ENCODE measurements at regions not wholly inside any gene's neighbourhood (a gene's known extent, or its start where the extent isn't known, plus 50 kb on each side); places are given as distances from the start of the nearest gene placed in this dataset.

DNA sequence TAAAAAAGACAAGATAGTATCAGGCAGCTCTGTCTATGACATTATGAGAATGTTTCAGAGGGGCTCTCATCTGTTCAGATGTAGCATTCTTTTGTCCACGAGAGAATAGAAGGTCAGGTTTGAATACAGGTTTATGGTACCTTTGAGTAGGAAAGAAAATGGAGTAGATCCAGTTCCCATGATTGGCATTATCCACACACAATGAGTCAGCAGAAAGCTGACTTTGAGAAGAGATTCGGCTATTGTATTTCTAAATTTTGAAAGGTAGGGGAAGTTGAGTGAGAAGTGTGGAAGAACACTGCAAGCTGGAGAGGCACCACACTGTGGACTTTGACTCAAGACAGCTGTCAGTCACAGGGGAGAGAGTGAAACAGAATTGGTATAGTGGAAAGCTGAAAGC, 135.4 kb downstream of the SYT10 start:
- TF ChIP-seq CTCF (conservative IDR thresholded peaks at IDR 0.05; ENCODE audit: low read length): no peak
- no peak for TF ChIP-seq EZH2phosphoT487 (IDR thresholded peaks at IDR 0.05; ENCODE audit: borderline replicate concordance, low read depth, low read length)
